Memory B cell (primary cell): ENCODE measurements at regions not wholly inside any gene's neighbourhood (a gene's known extent, or its start where the extent isn't known, plus 50 kb on each side); places are given as distances from the start of the nearest gene placed in this dataset.

Experiments
- ATAC-seq: fragments of 150-1000 bp; cut with Tn5 transposase; 2 replicates; pipeline ENCODE4 v1.10.0; 2021; ENCODE audit warnings: low read depth, mild to moderate bottlenecking, moderate library complexity
- DNase-seq, 2 donors: peaks; one replicate each; pipeline ENCODE4 v3.0.0; 2022; ENCODE audit warnings: low spot score in 2 of 2
- H3K27ac Mint-ChIP-seq: one replicate; pipeline ENCODE4 v1.8.0; 2022; ENCODE audit warnings: mild to moderate bottlenecking, moderate library complexity, mixed read lengths
- H3K27me3 Mint-ChIP-seq: one replicate; pipeline ENCODE4 v1.8.0; 2022; ENCODE audit warnings: mixed read lengths
- H3K36me3 Mint-ChIP-seq: one replicate; pipeline ENCODE4 v1.8.0; 2022; ENCODE audit warnings: mild to moderate bottlenecking, mixed read lengths
- H3K4me1 Mint-ChIP-seq: one replicate; pipeline ENCODE4 v1.8.0; 2022; ENCODE audit warnings: mixed read lengths
- H3K4me3 Mint-ChIP-seq: one replicate; pipeline ENCODE4 v1.8.0; 2022; ENCODE audit warnings: mild to moderate bottlenecking, moderate library complexity, mixed read lengths
- H3K9me3 Mint-ChIP-seq: one replicate; pipeline ENCODE4 v1.8.0; 2022; ENCODE audit warnings: mixed read lengths

- Mint-ChIP-seq H3K9me3 (peaks cover 4% of the 10 kb centered on the region), H3K4me3 (no peak overlapping the region), H3K4me1 (no peaks in the 10 kb centered on the region), H3K27me3 (peaks cover 12% of the 10 kb centered on the region), H3K27ac (no peak overlapping the region), H3K36me3 (no peaks in the 10 kb centered on the region)
- ATAC-seq (no peak), DNase-seq (no peak)
Measured at GRCh38 chr21:39064325-39065012, 118.8 kb downstream of the PSMG1 start.

GRCh38 chr21:39063517-39063916, 119.7 kb downstream of the PSMG1 start:
- no peaks in the 10 kb centered on the region for H3K9me3 Mint-ChIP-seq
- no peak overlapping the region for H3K4me3 Mint-ChIP-seq
- ATAC-seq (no peak), DNase-seq (no peak)
- H3K4me1 Mint-ChIP-seq = no peaks in the 10 kb centered on the region
- no peaks in the 10 kb centered on the region for H3K36me3 Mint-ChIP-seq
- H3K27ac Mint-ChIP-seq = no peak overlapping the region
- H3K27me3 Mint-ChIP-seq = peaks cover 12% of the 10 kb centered on the region

GRCh38 chr21:39062196-39062595, 121.1 kb downstream of the PSMG1 start:
- ATAC-seq = no peak
- Mint-ChIP-seq H3K4me1 (no peaks in the 10 kb centered on the region), H3K4me3 (no peak overlapping the region), H3K27ac (no peak overlapping the region), H3K9me3 (no peaks in the 10 kb centered on the region), H3K27me3 (peaks cover 16% of the 10 kb centered on the region), H3K36me3 (no peaks in the 10 kb centered on the region)
- DNase-seq = no peak

GRCh38 chr21:39061766-39062165, 121.5 kb downstream of the PSMG1 start:
- no peaks in the 10 kb centered on the region for H3K9me3 Mint-ChIP-seq
- H3K27ac Mint-ChIP-seq = no peak overlapping the region
- H3K36me3 Mint-ChIP-seq = no peaks in the 10 kb centered on the region
- H3K27me3 Mint-ChIP-seq = peaks cover 18% of the 10 kb centered on the region
- ATAC-seq (no peak), DNase-seq (no peak)
- H3K4me3 Mint-ChIP-seq = no peak overlapping the region
- H3K4me1 Mint-ChIP-seq = no peaks in the 10 kb centered on the region

- Mint-ChIP-seq H3K27ac (no peak overlapping the region), H3K9me3 (no peaks in the 10 kb centered on the region)
Measured at GRCh38 chr21:39060485-39061083, 122.7 kb downstream of the PSMG1 start.

GRCh38 chr21:39057121-39057520, 126.1 kb downstream of the PSMG1 start:
- no peaks in the 10 kb centered on the region for H3K4me1 Mint-ChIP-seq
- peaks cover 1% of the 10 kb centered on the region for H3K9me3 Mint-ChIP-seq

More at GRCh38 chr21:39060485-39061083, 122.7 kb downstream of the PSMG1 start:
- peaks cover 20% of the 10 kb centered on the region for H3K27me3 Mint-ChIP-seq
- DNase-seq (no peak), ATAC-seq (no peak)
- no peaks in the 10 kb centered on the region for H3K4me1 Mint-ChIP-seq
- H3K36me3 Mint-ChIP-seq = no peaks in the 10 kb centered on the region
- no peak overlapping the region for H3K4me3 Mint-ChIP-seq

GRCh38 chr21:39056636-39057035, 126.6 kb downstream of the PSMG1 start:
- no peak overlapping the region for H3K4me3 Mint-ChIP-seq
- peaks cover 18% of the 10 kb centered on the region for H3K27me3 Mint-ChIP-seq
- H3K27ac Mint-ChIP-seq = no peak overlapping the region
- H3K9me3 Mint-ChIP-seq = peaks cover 1% of the 10 kb centered on the region
- no peak for ATAC-seq
- no peak for DNase-seq
- no peaks in the 10 kb centered on the region for H3K4me1 Mint-ChIP-seq
- no peaks in the 10 kb centered on the region for H3K36me3 Mint-ChIP-seq

More at GRCh38 chr21:39057121-39057520, 126.1 kb downstream of the PSMG1 start:
- H3K36me3 Mint-ChIP-seq = no peaks in the 10 kb centered on the region
- peaks cover 21% of the 10 kb centered on the region for H3K27me3 Mint-ChIP-seq
- H3K27ac Mint-ChIP-seq = no peak overlapping the region
- no peak for ATAC-seq
- DNase-seq = no peak
- no peak overlapping the region for H3K4me3 Mint-ChIP-seq

- no peak for DNase-seq
- ATAC-seq = no peak
- H3K4me3 Mint-ChIP-seq = no peak overlapping the region
- no peaks in the 10 kb centered on the region for H3K36me3 Mint-ChIP-seq
- H3K27ac Mint-ChIP-seq = no peak overlapping the region
- peaks cover 1% of the 10 kb centered on the region for H3K9me3 Mint-ChIP-seq
- peaks cover 11% of the 10 kb centered on the region for H3K27me3 Mint-ChIP-seq
- no peaks in the 10 kb centered on the region for H3K4me1 Mint-ChIP-seq
Measured at GRCh38 chr21:39055167-39055767, 128.0 kb downstream of the PSMG1 start.

GRCh38 chr21:39054066-39054465, 129.2 kb downstream of the PSMG1 start:
- peaks cover 1% of the 10 kb centered on the region for H3K9me3 Mint-ChIP-seq
- H3K27me3 Mint-ChIP-seq = peaks cover 10% of the 10 kb centered on the region
- H3K4me1 Mint-ChIP-seq = no peaks in the 10 kb centered on the region
- H3K27ac Mint-ChIP-seq = no peak overlapping the region
- H3K4me3 Mint-ChIP-seq = no peak overlapping the region
- DNase-seq (no peak), ATAC-seq (no peak)
- no peaks in the 10 kb centered on the region for H3K36me3 Mint-ChIP-seq

- ATAC-seq (no peak), DNase-seq (no peak)
- H3K4me3 Mint-ChIP-seq = no peak overlapping the region
- no peak overlapping the region for H3K27ac Mint-ChIP-seq
- peaks cover 12% of the 10 kb centered on the region for H3K27me3 Mint-ChIP-seq
- no peaks in the 10 kb centered on the region for H3K36me3 Mint-ChIP-seq
- H3K9me3 Mint-ChIP-seq = peaks cover 1% of the 10 kb centered on the region
- H3K4me1 Mint-ChIP-seq = no peaks in the 10 kb centered on the region
Measured at GRCh38 chr21:39053126-39053525, 130.1 kb downstream of the PSMG1 start.

GRCh38 chr21:39052718-39053117, 130.5 kb downstream of the PSMG1 start:
- no peak for DNase-seq
- no peak for ATAC-seq
- H3K27ac Mint-ChIP-seq = no peak overlapping the region

GRCh38 chr21:39051588-39051949, 131.7 kb downstream of the PSMG1 start:
- ATAC-seq (no peak), DNase-seq (no peak)
- Mint-ChIP-seq H3K27me3 (peaks cover 10% of the 10 kb centered on the region), H3K36me3 (no peaks in the 10 kb centered on the region), H3K27ac (no peak overlapping the region), H3K9me3 (peaks cover 6% of the 10 kb centered on the region), H3K4me3 (no peak overlapping the region), H3K4me1 (no peaks in the 10 kb centered on the region)

More at GRCh38 chr21:39052718-39053117, 130.5 kb downstream of the PSMG1 start:
- no peak overlapping the region for H3K4me3 Mint-ChIP-seq
- H3K36me3 Mint-ChIP-seq = no peaks in the 10 kb centered on the region
- H3K4me1 Mint-ChIP-seq = no peaks in the 10 kb centered on the region
- H3K9me3 Mint-ChIP-seq = peaks cover 2% of the 10 kb centered on the region
- peaks cover 14% of the 10 kb centered on the region for H3K27me3 Mint-ChIP-seq

GRCh38 chr21:39050841-39051587, 132.2 kb downstream of the PSMG1 start:
- peaks cover 9% of the 10 kb centered on the region for H3K27me3 Mint-ChIP-seq
- DNase-seq = no peak
- H3K4me3 Mint-ChIP-seq = no peak overlapping the region
- peaks cover 6% of the 10 kb centered on the region for H3K9me3 Mint-ChIP-seq
- H3K27ac Mint-ChIP-seq = no peak overlapping the region
- no peaks in the 10 kb centered on the region for H3K36me3 Mint-ChIP-seq
- ATAC-seq = no peak
- no peaks in the 10 kb centered on the region for H3K4me1 Mint-ChIP-seq

GRCh38 chr21:39048574-39048973, 134.7 kb downstream of the PSMG1 start:
- ATAC-seq (no peak), DNase-seq (no peak)
- H3K36me3 Mint-ChIP-seq = no peaks in the 10 kb centered on the region
- H3K27ac Mint-ChIP-seq = no peak overlapping the region
- no peaks in the 10 kb centered on the region for H3K4me1 Mint-ChIP-seq
- peaks cover 7% of the 10 kb centered on the region for H3K27me3 Mint-ChIP-seq
- peaks cover 5% of the 10 kb centered on the region for H3K9me3 Mint-ChIP-seq
- no peak overlapping the region for H3K4me3 Mint-ChIP-seq
